ENCODE measurements at regions not wholly inside any gene's neighbourhood (a gene's known extent, or its start where the extent isn't known, plus 50 kb on each side); places are given as distances from the start of the nearest gene placed in this dataset.
"Not testable (repeated sequence)": the region's sequence is repeated elsewhere in the genome, so short reads cannot be mapped to it uniquely, and the experiment has no call there.

GRCh38 chr21:23111070-23111600 is 2112.9 kb downstream of the NCAM2 start:
- no peak for DNase-seq
- no peak for TF ChIP-seq POLR2A (IDR thresholded peaks at IDR 0.05; ENCODE audit: low read length)
- TF ChIP-seq GATA1 (IDR thresholded peaks at IDR 0.05; ENCODE audit: low read depth, low read length): no peak

- TF ChIP-seq POLR2A (IDR thresholded peaks at IDR 0.05; ENCODE audit: low read length): no peak
- no peak for TF ChIP-seq GATA1 (IDR thresholded peaks at IDR 0.05; ENCODE audit: low read depth, low read length)
- no peak for DNase-seq
Measured at GRCh38 chr21:23119491-23119890, 2121.3 kb downstream of the NCAM2 start.

- DNase-seq: no peak
- TF ChIP-seq POLR2A (IDR thresholded peaks at IDR 0.05; ENCODE audit: low read length) (no peak), GATA1 (IDR thresholded peaks at IDR 0.05; ENCODE audit: low read depth, low read length) (no peak)
Measured at GRCh38 chr21:23127973-23128372, 2129.8 kb downstream of the NCAM2 start.

GRCh38 chr21:23130308-23130707 is 2132.1 kb downstream of the NCAM2 start:
- no peak for DNase-seq
- TF ChIP-seq POLR2A (IDR thresholded peaks at IDR 0.05; ENCODE audit: low read length): no peak
- TF ChIP-seq GATA1 (IDR thresholded peaks at IDR 0.05; ENCODE audit: low read depth, low read length): no peak

- TF ChIP-seq POLR2A (IDR thresholded peaks at IDR 0.05; ENCODE audit: low read length) (no peak), GATA1 (IDR thresholded peaks at IDR 0.05; ENCODE audit: low read depth, low read length) (no peak)
- DNase-seq: no peak
Measured at GRCh38 chr21:23131177-23131576, 2133.0 kb downstream of the NCAM2 start.

GRCh38 chr21:23138797-23139196 is 2140.6 kb downstream of the NCAM2 start:
- no peak for TF ChIP-seq POLR2A (IDR thresholded peaks at IDR 0.05; ENCODE audit: low read length)
- no peak for TF ChIP-seq GATA1 (IDR thresholded peaks at IDR 0.05; ENCODE audit: low read depth, low read length)

GRCh38 chr21:23152130-23152529 is 2153.9 kb downstream of the NCAM2 start:
- DNase-seq: no peak
- TF ChIP-seq POLR2A (IDR thresholded peaks at IDR 0.05; ENCODE audit: low read length) (no peak), GATA1 (IDR thresholded peaks at IDR 0.05; ENCODE audit: low read depth, low read length) (no peak)

More at GRCh38 chr21:23138797-23139196, 2140.6 kb downstream of the NCAM2 start:
- no peak for DNase-seq

GRCh38 chr21:23153842-23154241 is 2155.6 kb downstream of the NCAM2 start:
- not testable (repeated sequence) for DNase-seq

- no peak for DNase-seq
- no peak for TF ChIP-seq GATA1 (IDR thresholded peaks at IDR 0.05; ENCODE audit: low read depth, low read length)
- TF ChIP-seq POLR2A (IDR thresholded peaks at IDR 0.05; ENCODE audit: low read length): no peak
Measured at GRCh38 chr21:23155281-23155680, 2157.1 kb downstream of the NCAM2 start.

- no peak for DNase-seq
- TF ChIP-seq GATA1 (IDR thresholded peaks at IDR 0.05; ENCODE audit: low read depth, low read length): no peak
- TF ChIP-seq POLR2A (IDR thresholded peaks at IDR 0.05; ENCODE audit: low read length): no peak
Measured at GRCh38 chr21:23160914-23161313, 2162.7 kb downstream of the NCAM2 start.

- DNase-seq: no peak
- no peak for TF ChIP-seq POLR2A (IDR thresholded peaks at IDR 0.05; ENCODE audit: low read length)
- no peak for TF ChIP-seq GATA1 (IDR thresholded peaks at IDR 0.05; ENCODE audit: low read depth, low read length)
Measured at GRCh38 chr21:23162198-23162946, 2164.2 kb downstream of the NCAM2 start.
